Endodermal cell (in vitro differentiated cells): ENCODE measurements at regions not wholly inside any gene's neighbourhood (a gene's known extent, or its start where the extent isn't known, plus 50 kb on each side); places are given as distances from the start of the nearest gene placed in this dataset.

Experiments used
- DNase-seq: peaks from one replicate; pipeline ENCODE4 v3.0.0-alpha.2; 2017
- H3K27ac ChIP-seq: 2 replicates; pipeline ENCODE4 v1.5.1; 2013; ENCODE audit warnings: mild to moderate bottlenecking, low read depth, low read length, moderate library complexity
- H3K27me3 ChIP-seq: 2 replicates; pipeline ENCODE4 v1.6.1; 2013; ENCODE audit warnings: mild to moderate bottlenecking, low read length, moderate library complexity; ENCODE audit not compliant: insufficient read depth, control insufficient read depth, poor library complexity, severe bottlenecking
- H3K36me3 ChIP-seq: 2 replicates; pipeline ENCODE4 v1.7.0; 2013; ENCODE audit warnings: mild to moderate bottlenecking, low read length, moderate library complexity; ENCODE audit not compliant: control insufficient read depth, insufficient read depth
- H3K4me1 ChIP-seq: one replicate; pipeline ENCODE4 v1.7.0; 2013; ENCODE audit warnings: low read length; ENCODE audit not compliant: control insufficient read depth, insufficient read depth
- H3K4me3 ChIP-seq: 2 replicates; pipeline ENCODE4 v1.5.1; 2013; ENCODE audit warnings: mild to moderate bottlenecking, low read length, moderate library complexity
- H3K9ac ChIP-seq: 2 replicates; pipeline ENCODE4 v1.6.1; 2013; ENCODE audit warnings: mild to moderate bottlenecking, low read length, moderate library complexity; ENCODE audit not compliant: poor library complexity, severe bottlenecking; ENCODE audit errors: extremely low read depth
- H3K9me3 ChIP-seq: 2 replicates; pipeline ENCODE4 v1.6.1; 2013; ENCODE audit warnings: mild to moderate bottlenecking, low read length, moderate library complexity; ENCODE audit not compliant: control insufficient read depth
- H3K27ac Mint-ChIP-seq: 2 replicates; pipeline ENCODE4 v1.8.0; 2020; ENCODE audit warnings: mixed read lengths
- H3K27me3 Mint-ChIP-seq: 2 replicates; pipeline ENCODE4 v1.8.0; 2021; ENCODE audit warnings: mild to moderate bottlenecking, mixed read lengths; ENCODE audit not compliant: insufficient read depth
- H3K36me3 Mint-ChIP-seq: 2 replicates; pipeline ENCODE4 v1.8.0; 2020; ENCODE audit warnings: low read depth, mixed read lengths
- H3K4me1 Mint-ChIP-seq: 2 replicates; pipeline ENCODE4 v1.8.0; 2020; ENCODE audit warnings: mixed read lengths
- H3K4me3 Mint-ChIP-seq: 2 replicates; pipeline ENCODE4 v1.8.0; 2020; ENCODE audit warnings: mild to moderate bottlenecking, moderate library complexity, mixed read lengths
- H3K9me3 Mint-ChIP-seq: 2 replicates; pipeline ENCODE4 v1.8.0; 2020; ENCODE audit warnings: mild to moderate bottlenecking, mixed read lengths
- WGBS, 2 experiments: methylation state at CpG; one replicate each; pipeline versions ENCODE4 v1.1.5 to v1.1.7; 2013; ENCODE audit warnings: missing lambda C conversion rate in 2 of 2, mixed read lengths in 1 of 2; ENCODE audit not compliant: insufficient coverage in 1 of 2, insufficient read length in 1 of 2; 5-methylcytosine and 5-hydroxymethylcytosine counted together
- TF ChIP-seq, protein P1 (sequence below): fragments of 200-600 bp; sonication (generic); conservative IDR thresholded peaks from 2 replicates; pipeline ENCODE4 v1.5.0; 2021; ENCODE audit warnings: antibody characterized with exemption, mild to moderate bottlenecking

DNA sequence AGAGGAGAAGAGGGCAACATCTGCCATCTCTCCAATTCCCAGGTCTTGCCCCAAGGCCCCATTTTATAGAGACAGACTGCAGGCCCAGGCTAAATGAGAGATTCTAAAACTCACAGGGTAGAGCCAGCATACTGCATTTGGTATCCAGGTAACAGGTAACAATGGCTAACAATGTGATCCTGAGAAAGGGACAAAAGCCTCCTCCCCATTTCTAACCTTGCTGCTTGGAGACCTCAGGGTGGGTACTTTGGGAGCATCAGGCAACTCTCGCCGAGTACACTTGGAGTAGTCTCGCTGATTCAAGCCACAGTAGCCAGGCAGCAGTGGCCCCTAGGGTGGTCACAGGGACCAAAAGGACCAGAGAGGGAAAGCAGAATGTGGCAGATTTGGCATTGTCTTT is 162.6 kb upstream of the PLEKHA5 start:
- peaks cover 31% of the 10 kb centered on the region for H3K4me1 Mint-ChIP-seq
- no peaks in the 10 kb centered on the region for H3K27me3 Mint-ChIP-seq
- H3K9me3 ChIP-seq: no peaks in the 10 kb centered on the region
- H3K4me3 ChIP-seq: no peak overlapping the region
- TF ChIP-seq, protein P1, sequence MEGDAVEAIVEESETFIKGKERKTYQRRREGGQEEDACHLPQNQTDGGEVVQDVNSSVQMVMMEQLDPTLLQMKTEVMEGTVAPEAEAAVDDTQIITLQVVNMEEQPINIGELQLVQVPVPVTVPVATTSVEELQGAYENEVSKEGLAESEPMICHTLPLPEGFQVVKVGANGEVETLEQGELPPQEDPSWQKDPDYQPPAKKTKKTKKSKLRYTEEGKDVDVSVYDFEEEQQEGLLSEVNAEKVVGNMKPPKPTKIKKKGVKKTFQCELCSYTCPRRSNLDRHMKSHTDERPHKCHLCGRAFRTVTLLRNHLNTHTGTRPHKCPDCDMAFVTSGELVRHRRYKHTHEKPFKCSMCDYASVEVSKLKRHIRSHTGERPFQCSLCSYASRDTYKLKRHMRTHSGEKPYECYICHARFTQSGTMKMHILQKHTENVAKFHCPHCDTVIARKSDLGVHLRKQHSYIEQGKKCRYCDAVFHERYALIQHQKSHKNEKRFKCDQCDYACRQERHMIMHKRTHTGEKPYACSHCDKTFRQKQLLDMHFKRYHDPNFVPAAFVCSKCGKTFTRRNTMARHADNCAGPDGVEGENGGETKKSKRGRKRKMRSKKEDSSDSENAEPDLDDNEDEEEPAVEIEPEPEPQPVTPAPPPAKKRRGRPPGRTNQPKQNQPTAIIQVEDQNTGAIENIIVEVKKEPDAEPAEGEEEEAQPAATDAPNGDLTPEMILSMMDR: no peak
- no peak overlapping the region for H3K27ac ChIP-seq
- no peak overlapping the region for H3K9ac ChIP-seq
- no peaks in the 10 kb centered on the region for H3K9me3 Mint-ChIP-seq
- H3K36me3 Mint-ChIP-seq: no peaks in the 10 kb centered on the region
- no peak overlapping the region for H3K27ac Mint-ChIP-seq
- H3K36me3 ChIP-seq: no peaks in the 10 kb centered on the region
- H3K4me3 Mint-ChIP-seq: no peak overlapping the region
- DNase-seq: no peak
- H3K27me3 ChIP-seq: no peaks in the 10 kb centered on the region
- H3K4me1 ChIP-seq: peaks cover 4% of the 10 kb centered on the region
- WGBS, 2 experiments: 91% methylated on average over 3 of the region's 3 CpGs; no CpG with 5 or more reads in 1 of the 2 experiments

DNA sequence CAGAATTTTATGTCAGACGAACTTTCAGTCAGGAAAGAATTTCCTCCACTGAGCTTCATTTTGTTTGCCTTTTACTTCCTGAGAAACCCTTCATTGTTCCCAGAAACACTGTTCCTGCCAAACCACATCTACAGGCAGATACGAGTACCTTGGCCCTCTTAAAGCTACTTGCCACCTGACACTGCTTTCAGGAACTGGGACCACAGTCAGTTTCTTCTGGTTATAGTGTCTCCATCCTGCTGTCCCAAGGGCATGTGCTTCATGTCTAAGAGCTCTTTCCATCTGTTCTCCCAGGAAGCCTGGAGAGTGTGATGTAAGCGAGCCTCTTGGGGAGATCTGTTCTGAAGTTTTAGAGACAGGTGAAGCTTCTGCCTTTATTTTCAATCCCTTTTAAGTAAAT is 161.7 kb upstream of the PLEKHA5 start:
- Histone ChIP-seq H3K9ac (no peak overlapping the region), H3K4me1 (peaks cover 4% of the 10 kb centered on the region), H3K27me3 (no peaks in the 10 kb centered on the region), H3K27ac (no peak overlapping the region), H3K9me3 (no peaks in the 10 kb centered on the region), H3K4me3 (no peak overlapping the region), H3K36me3 (no peaks in the 10 kb centered on the region)
- TF ChIP-seq, protein P1: no peak
- H3K4me1 Mint-ChIP-seq: peaks cover 35% of the 10 kb centered on the region
- no peaks in the 10 kb centered on the region for H3K9me3 Mint-ChIP-seq
- no peak overlapping the region for H3K4me3 Mint-ChIP-seq
- WGBS, 2 experiments: 86 to 94% methylated on average over 2 to 3 of the region's 3 CpGs
- DNase-seq: no peak
- H3K27ac Mint-ChIP-seq: no peak overlapping the region
- no peaks in the 10 kb centered on the region for H3K27me3 Mint-ChIP-seq
- H3K36me3 Mint-ChIP-seq: no peaks in the 10 kb centered on the region

DNA sequence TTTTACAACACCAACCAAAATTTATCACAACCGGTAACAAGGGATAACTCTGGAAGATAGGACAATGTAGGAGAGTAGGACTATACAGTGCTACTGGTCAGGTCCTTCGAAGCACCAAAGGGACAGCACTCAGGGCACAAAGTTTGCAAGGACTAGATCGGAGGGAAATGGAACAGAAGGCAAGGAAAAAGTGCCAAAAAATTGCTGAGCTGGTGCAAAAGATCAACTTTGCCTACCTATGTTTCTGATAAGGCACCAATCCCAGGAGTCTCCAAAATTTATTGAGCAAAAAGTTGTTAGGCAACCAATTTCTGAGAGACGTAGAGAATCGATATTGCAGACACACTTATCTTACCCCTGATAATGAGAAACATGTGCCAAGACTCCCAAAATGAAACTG is 160.0 kb upstream of the PLEKHA5 start:
- H3K27ac Mint-ChIP-seq: no peak overlapping the region
- Histone ChIP-seq H3K4me3 (no peak overlapping the region), H3K36me3 (no peaks in the 10 kb centered on the region), H3K9me3 (no peaks in the 10 kb centered on the region), H3K27me3 (no peaks in the 10 kb centered on the region), H3K4me1 (peaks cover 4% of the 10 kb centered on the region), H3K27ac (no peak overlapping the region), H3K9ac (no peak overlapping the region)
- 94 to 100% methylated on average over 4 to 5 of the region's 5 CpGs for WGBS, 2 experiments
- no peak for DNase-seq
- TF ChIP-seq, protein P1: no peak
- no peaks in the 10 kb centered on the region for H3K36me3 Mint-ChIP-seq
- H3K27me3 Mint-ChIP-seq: no peaks in the 10 kb centered on the region
- no peak overlapping the region for H3K4me3 Mint-ChIP-seq
- peaks cover 35% of the 10 kb centered on the region for H3K4me1 Mint-ChIP-seq
- no peaks in the 10 kb centered on the region for H3K9me3 Mint-ChIP-seq
